ENCODE measurements at regions not wholly inside any gene's neighbourhood (a gene's known extent, or its start where the extent isn't known, plus 50 kb on each side); places are given as distances from the start of the nearest gene placed in this dataset.

DNA sequence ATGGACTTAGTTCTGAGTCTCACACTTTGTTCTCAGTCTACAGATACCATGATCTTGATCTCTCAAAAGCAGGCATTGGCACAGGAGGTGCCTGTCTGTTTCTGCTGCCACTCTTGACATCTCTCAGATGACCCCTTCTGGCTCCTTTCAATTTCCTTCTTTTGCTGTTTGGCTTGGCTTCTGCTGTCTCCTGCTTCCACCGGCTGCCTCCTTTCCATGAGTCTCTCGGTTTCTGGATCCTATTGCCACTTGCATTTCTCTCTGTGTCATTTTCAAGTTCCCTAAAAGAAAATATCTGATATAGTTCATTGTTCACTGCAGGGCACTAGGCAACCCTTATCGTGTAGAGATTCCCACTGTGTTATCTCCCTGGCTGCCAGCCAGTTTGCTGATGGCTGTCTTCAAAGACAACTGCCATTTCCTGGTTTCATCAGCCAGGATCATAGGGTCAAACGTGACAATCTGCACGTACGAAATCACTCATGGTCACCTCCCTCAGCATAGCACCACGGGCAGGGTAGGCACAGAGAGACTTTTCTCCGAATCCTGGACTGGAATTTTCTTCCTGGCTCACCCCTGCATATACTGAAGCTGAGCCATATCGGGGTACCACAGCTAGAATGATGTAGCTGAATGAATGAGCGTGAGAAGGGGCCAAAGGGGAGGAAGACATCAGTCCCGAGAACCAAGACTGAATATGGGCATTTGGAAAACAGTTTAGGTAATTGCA lies 144.6 kb upstream of the TMEM170B start:
- TF ChIP-seq EP300 (IDR thresholded peaks at IDR 0.05) (no peak), POLR2A (IDR thresholded peaks at IDR 0.05) (no peak)
- TF ChIP-seq, protein P1, sequence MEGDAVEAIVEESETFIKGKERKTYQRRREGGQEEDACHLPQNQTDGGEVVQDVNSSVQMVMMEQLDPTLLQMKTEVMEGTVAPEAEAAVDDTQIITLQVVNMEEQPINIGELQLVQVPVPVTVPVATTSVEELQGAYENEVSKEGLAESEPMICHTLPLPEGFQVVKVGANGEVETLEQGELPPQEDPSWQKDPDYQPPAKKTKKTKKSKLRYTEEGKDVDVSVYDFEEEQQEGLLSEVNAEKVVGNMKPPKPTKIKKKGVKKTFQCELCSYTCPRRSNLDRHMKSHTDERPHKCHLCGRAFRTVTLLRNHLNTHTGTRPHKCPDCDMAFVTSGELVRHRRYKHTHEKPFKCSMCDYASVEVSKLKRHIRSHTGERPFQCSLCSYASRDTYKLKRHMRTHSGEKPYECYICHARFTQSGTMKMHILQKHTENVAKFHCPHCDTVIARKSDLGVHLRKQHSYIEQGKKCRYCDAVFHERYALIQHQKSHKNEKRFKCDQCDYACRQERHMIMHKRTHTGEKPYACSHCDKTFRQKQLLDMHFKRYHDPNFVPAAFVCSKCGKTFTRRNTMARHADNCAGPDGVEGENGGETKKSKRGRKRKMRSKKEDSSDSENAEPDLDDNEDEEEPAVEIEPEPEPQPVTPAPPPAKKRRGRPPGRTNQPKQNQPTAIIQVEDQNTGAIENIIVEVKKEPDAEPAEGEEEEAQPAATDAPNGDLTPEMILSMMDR (IDR thresholded peaks at IDR 0.05), result no peak
